B cell (primary cell): ENCODE measurements at regions not wholly inside any gene's neighbourhood (a gene's known extent, or its start where the extent isn't known, plus 50 kb on each side); places are given as distances from the start of the nearest gene placed in this dataset.

ENCODE experiments used
- ATAC-seq: fragments of 200-7000 bp; cut with Tn5 transposase; one replicate; pipeline ENCODE4 v1.10.0; 2021; ENCODE audit warnings: low read depth, mild to moderate bottlenecking, moderate number of reproducible peaks, moderate library complexity
- CTCF ChIA-PET: fragments of 350-600 bp; sonication (Branson Sonifier 250); formaldehyde crosslinking; loops from one replicate; lab custom pipeline; 2021; ENCODE audit warnings: antibody characterized with exemption, inconsistent platforms; lab: Charles Lee
- POLR2A ChIA-PET: fragments of 350-600 bp; sonication (Branson Sonifier 250); formaldehyde crosslinking; loops from one replicate; lab custom pipeline; 2021; ENCODE audit warnings: antibody characterized with exemption; lab: Charles Lee
- DNase-seq: peaks from one replicate; pipeline ENCODE4 v3.0.0; 2013
- H2AFZ ChIP-seq: 2 replicates; pipeline ENCODE4 v1.6.1; 2012; ENCODE audit warnings: mild to moderate bottlenecking, low read depth, low read length; ENCODE audit not compliant: insufficient read depth, poor library complexity, severe bottlenecking
- H3K27ac ChIP-seq, 2 donors: 1 replicate in 1 of 2; 2 replicates in 1 of 2; pipeline ENCODE4 v1.5.1; 2012 to 2013; ENCODE audit warnings: low read length in 2 of 2, mild to moderate bottlenecking in 2 of 2, moderate library complexity in 1 of 2
- H3K27me3 ChIP-seq, 4 experiments: fragments of 200-600 bp in 1 of 4; sonication (generic) in 1 of 4; replicated peaks in 1 of 4; 1 replicate in 2 of 4; 2 replicates in 2 of 4; pipeline versions ENCODE4 v1.6.1 to v1.7.0; 2013 to 2016; ENCODE audit warnings: low read length in 3 of 4, mild to moderate bottlenecking in 2 of 4, mixed read lengths in 1 of 4, moderate library complexity in 1 of 4; ENCODE audit not compliant: insufficient read depth in 4 of 4, control insufficient read depth in 3 of 4; ENCODE audit errors: control extremely low read depth in 1 of 4
- H3K36me3 ChIP-seq, 2 experiments: replicated peaks in 1 of 2; 1 replicate in 1 of 2; 2 replicates in 1 of 2; pipeline versions ENCODE4 v1.6.1 to v1.7.1; 2013; ENCODE audit warnings: low read length in 1 of 2; ENCODE audit not compliant: insufficient read depth in 2 of 2, control insufficient read depth in 1 of 2; ENCODE audit errors: control extremely low read depth in 1 of 2, extremely low read depth in 1 of 2
- H3K4me1 ChIP-seq, 2 donors: fragments of 200-600 bp in 1 of 2; sonication (generic) in 1 of 2; 1 replicate in 1 of 2; 2 replicates in 1 of 2; pipeline versions ENCODE4 v1.5.1 to v1.6.1; 2013 to 2017; ENCODE audit warnings: low read length in 2 of 2; ENCODE audit not compliant: control insufficient read depth in 2 of 2, insufficient read depth in 2 of 2
- H3K4me2 ChIP-seq: replicated peaks from 2 replicates; pipeline ENCODE3; 2012; ENCODE audit warnings: mild to moderate bottlenecking, low read depth, low read length; ENCODE audit not compliant: poor library complexity, severe bottlenecking
- H3K4me3 ChIP-seq, 5 experiments: fragments of 200-600 bp in 1 of 5; sonication (generic) in 1 of 5; 1 replicate in 3 of 5; 2 replicates in 2 of 5; pipeline versions ENCODE4 v1.5.1 to v1.7.0; 2011 to 2016; ENCODE audit warnings: low read length in 4 of 5, mild to moderate bottlenecking in 4 of 5, low read depth in 2 of 5, control low read depth in 1 of 5, moderate library complexity in 1 of 5; ENCODE audit not compliant: insufficient read depth in 1 of 5; ENCODE audit errors: control extremely low read depth in 1 of 5, extremely low read depth in 1 of 5
- H3K79me2 ChIP-seq: fragments of 200-600 bp; sonication (generic); one replicate; pipeline ENCODE4 v1.6.0; 2016; ENCODE audit warnings: low read length; ENCODE audit not compliant: control insufficient read depth, insufficient read depth
- H3K9ac ChIP-seq: fragments of 200-600 bp; sonication (generic); 2 replicates; pipeline ENCODE4 v1.6.1; 2017; ENCODE audit warnings: mild to moderate bottlenecking, low read length, moderate library complexity
- H3K9me3 ChIP-seq, 3 donors: one replicate each; pipeline versions ENCODE4 v1.6.1 to v1.7.1; 2013; ENCODE audit warnings: low read length in 2 of 3; ENCODE audit not compliant: control insufficient read depth in 2 of 3, insufficient read depth in 1 of 3; ENCODE audit errors: control extremely low read depth in 1 of 3
- H4K20me1 ChIP-seq: 2 replicates; pipeline ENCODE4 v1.6.0; 2012; ENCODE audit warnings: mild to moderate bottlenecking, low read length; ENCODE audit not compliant: insufficient read depth, control insufficient read depth, poor library complexity, severe bottlenecking
- H3K27ac Mint-ChIP-seq: one replicate; pipeline ENCODE4 v1.8.0; 2021; ENCODE audit warnings: mixed read lengths
- H3K27me3 Mint-ChIP-seq: one replicate; pipeline ENCODE4 v1.8.0; 2021; ENCODE audit warnings: mixed read lengths
- H3K4me1 Mint-ChIP-seq: one replicate; pipeline ENCODE4 v1.8.0; 2021; ENCODE audit warnings: mixed read lengths
- H3K4me3 Mint-ChIP-seq: one replicate; pipeline ENCODE4 v1.8.0; 2021; ENCODE audit warnings: mixed read lengths
- H3K9me3 Mint-ChIP-seq: one replicate; pipeline ENCODE4 v1.8.0; 2022; ENCODE audit warnings: mixed read lengths; ENCODE audit not compliant: insufficient read depth
- EZH2 ChIP-seq: IDR thresholded peaks from 2 replicates; pipeline ENCODE4 v1.6.1; 2012; ENCODE audit warnings: borderline replicate concordance, low read depth, mild to moderate bottlenecking, moderate library complexity, low read length; ENCODE audit not compliant: insufficient read depth, poor library complexity, severe bottlenecking
- WGBS: methylation state at CpG from one replicate; pipeline ENCODE4 v1.1.5; 2013; ENCODE audit warnings: missing lambda C conversion rate; ENCODE audit not compliant: insufficient coverage; 5-methylcytosine and 5-hydroxymethylcytosine counted together
- intact Hi-C: fragments of 100-400 bp; cut with micrococcal nuclease; formaldehyde crosslinking; loops from one replicate; pipeline ENCODE4 v1.10.0; 2022
- TF ChIP-seq, protein P1 (sequence below): fragments of 200-600 bp; IDR thresholded peaks from one replicate; pipeline ENCODE4 v1.8.0; 2022; ENCODE audit warnings: antibody characterized with exemption, mild to moderate bottlenecking

DNA sequence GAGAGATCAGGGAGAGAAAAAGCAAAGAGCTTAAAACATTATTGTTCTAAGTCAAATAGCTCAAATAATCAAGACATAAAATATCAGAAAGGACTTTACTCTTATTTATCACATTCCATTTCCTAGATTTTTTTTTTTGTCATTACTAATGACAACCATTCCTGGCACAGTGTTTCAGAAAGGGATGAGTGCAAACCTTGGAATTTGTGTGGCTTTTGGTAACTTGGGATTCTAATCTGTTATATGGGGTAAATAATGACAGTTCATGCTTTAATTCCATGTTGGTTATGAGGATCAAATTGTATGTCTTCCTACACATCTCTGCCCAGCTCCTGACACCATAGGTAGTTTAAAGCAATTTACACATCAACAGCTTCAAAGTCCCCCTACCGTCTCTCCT is 358.4 kb upstream of the ADGRL4 start:
- Mint-ChIP-seq H3K4me3 (no peak overlapping the region), H3K27ac (no peak overlapping the region), H3K27me3 (no peaks in the 10 kb centered on the region), H3K4me1 (no peaks in the 10 kb centered on the region), H3K9me3 (no peaks in the 10 kb centered on the region)
- ATAC-seq (no peak), DNase-seq (no peak)
- Histone ChIP-seq H3K27ac (no peak overlapping the region), H4K20me1 (no peaks in the 10 kb centered on the region), H3K4me2 (no peak overlapping the region), H3K9ac (no peak overlapping the region), H3K36me3 (no peaks in the 10 kb centered on the region), H3K4me3 (no peak overlapping the region), H2AFZ (no peak overlapping the region), H3K4me1 (no peaks in the 10 kb centered on the region), H3K79me2 (no peaks in the 10 kb centered on the region), H3K27me3 (no peaks in the 10 kb centered on the region), H3K9me3 (peaks cover 0 to 3% (median 0%) of the 10 kb centered on the region in 3 donors)
- intact Hi-C loops: no loop called here
- 100% methylated on average over 1 of the region's 1 CpG for WGBS
- no peak for TF ChIP-seq EZH2
- TF ChIP-seq, protein P1, sequence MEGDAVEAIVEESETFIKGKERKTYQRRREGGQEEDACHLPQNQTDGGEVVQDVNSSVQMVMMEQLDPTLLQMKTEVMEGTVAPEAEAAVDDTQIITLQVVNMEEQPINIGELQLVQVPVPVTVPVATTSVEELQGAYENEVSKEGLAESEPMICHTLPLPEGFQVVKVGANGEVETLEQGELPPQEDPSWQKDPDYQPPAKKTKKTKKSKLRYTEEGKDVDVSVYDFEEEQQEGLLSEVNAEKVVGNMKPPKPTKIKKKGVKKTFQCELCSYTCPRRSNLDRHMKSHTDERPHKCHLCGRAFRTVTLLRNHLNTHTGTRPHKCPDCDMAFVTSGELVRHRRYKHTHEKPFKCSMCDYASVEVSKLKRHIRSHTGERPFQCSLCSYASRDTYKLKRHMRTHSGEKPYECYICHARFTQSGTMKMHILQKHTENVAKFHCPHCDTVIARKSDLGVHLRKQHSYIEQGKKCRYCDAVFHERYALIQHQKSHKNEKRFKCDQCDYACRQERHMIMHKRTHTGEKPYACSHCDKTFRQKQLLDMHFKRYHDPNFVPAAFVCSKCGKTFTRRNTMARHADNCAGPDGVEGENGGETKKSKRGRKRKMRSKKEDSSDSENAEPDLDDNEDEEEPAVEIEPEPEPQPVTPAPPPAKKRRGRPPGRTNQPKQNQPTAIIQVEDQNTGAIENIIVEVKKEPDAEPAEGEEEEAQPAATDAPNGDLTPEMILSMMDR: no peak
- POLR2A ChIA-PET: no interaction called here
- CTCF ChIA-PET: interaction anchor here (0.7 kb wide), 1 partner anchor 1197 kb away, joined by 3 read pairs; no protein-coding TSS in a partner anchor

GRCh38 chr1:79363430-79363829 is 356.9 kb upstream of the ADGRL4 start:
- no peak for DNase-seq
- ChIA-PET POLR2A (no interaction called here), CTCF (no interaction called here)
- no peak overlapping the region for H3K4me2 ChIP-seq
- H3K36me3 ChIP-seq: no peaks in the 10 kb centered on the region
- no peak for ATAC-seq
- peaks cover 0 to 2% (median 0%) of the 10 kb centered on the region in 3 donors for H3K9me3 ChIP-seq
- H3K27me3 ChIP-seq: no peaks in the 10 kb centered on the region
- H3K9me3 Mint-ChIP-seq: no peaks in the 10 kb centered on the region
- no peak overlapping the region for H3K4me3 ChIP-seq
- no peak overlapping the region for H2AFZ ChIP-seq
- no peak overlapping the region for H3K27ac Mint-ChIP-seq
- intact Hi-C loops: no loop called here
- H3K79me2 ChIP-seq: no peaks in the 10 kb centered on the region
- TF ChIP-seq EZH2: no peak
- TF ChIP-seq, protein P1: no peak
- no peaks in the 10 kb centered on the region for H3K4me1 Mint-ChIP-seq
- no peak overlapping the region for H3K27ac ChIP-seq
- no peak overlapping the region for H3K4me3 Mint-ChIP-seq
- H4K20me1 ChIP-seq: no peaks in the 10 kb centered on the region
- H3K4me1 ChIP-seq: no peaks in the 10 kb centered on the region
- no peak overlapping the region for H3K9ac ChIP-seq
- no peaks in the 10 kb centered on the region for H3K27me3 Mint-ChIP-seq
